ENCODE measurements at regions not wholly inside any gene's neighbourhood (a gene's known extent, or its start where the extent isn't known, plus 50 kb on each side); places are given as distances from the start of the nearest gene placed in this dataset.
A peak's percentile ranks its signal among the peaks of the same experiment; 100 is the strongest.

DNA sequence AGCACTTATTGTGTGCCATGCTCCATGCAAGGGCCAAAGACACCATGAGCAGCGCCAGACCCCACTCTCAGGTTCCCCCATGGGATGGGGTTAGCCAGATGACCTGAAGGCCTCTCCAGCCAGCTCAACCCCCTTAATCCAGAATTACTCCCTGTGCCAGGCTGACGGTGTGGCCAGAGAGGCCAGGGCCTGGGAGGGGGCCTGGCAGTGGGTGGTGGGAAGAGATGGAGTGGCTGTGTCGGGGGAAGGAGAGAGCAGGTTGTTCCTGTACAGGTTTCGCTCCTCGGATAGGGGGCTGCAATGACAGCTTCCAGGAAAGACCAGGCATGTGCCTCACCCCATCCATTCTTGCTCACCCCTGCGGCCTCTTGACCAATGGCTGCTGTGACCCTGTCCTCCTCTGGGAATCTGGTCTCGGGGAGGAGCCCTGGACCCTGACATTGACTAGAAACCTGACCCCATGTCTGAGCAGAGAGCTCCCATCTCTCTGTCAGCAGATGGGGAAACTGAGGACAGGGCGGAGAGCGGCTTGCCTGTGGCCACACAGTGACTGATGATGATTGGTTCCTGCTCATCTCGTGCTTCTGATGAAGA is 345.3 kb downstream of the MATN1 start:
- Mint-ChIP-seq H3K9me3 (no peaks in the 10 kb centered on the region), H3K4me1 (peaks cover 8% of the 10 kb centered on the region), H3K27ac (no peak overlapping the region), H3K36me3 (no peaks in the 10 kb centered on the region), H3K4me3 (no peak overlapping the region)
- no peak for DNase-seq (ENCODE audit: low spot score in 2 of 2)
- no peak for ATAC-seq

DNA sequence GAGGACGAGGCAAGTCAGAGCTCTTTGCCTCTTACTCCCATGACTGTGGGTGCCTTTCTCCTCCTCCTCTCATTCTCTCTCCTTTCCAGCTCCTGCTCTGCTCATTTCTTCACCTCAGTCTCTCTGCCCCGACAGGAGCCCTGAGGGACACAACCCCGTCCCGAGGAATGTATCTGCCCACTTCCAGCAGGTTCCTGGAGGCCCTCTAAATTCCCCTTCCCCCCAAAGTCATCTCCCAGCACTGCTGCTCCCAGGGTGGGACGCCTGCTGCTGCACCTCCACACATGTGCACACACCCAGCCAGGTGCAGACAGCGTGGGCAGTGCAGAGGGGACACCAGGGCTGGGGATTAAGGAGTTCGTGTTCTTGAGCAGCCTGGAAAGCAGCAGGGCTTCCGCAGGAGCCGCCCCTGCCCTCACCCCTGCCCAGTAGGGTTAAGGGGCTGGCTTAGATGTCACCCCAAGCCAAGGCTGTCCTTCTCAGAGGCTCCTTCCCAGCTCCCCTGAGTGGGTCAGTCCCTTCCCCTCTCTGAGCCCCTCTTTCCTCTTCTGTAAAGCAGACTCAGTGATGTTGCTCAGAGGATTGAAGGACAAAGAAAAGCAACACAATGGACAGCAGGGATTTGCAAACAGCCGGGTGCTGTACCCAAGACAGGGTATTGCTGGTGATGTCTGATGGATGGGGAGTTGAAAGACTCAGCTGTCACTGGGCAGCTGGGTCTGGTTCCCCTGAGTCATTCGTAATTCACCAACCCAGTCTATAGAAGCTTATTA is 346.0 kb downstream of the MATN1 start:
- Mint-ChIP-seq H3K36me3 (no peaks in the 10 kb centered on the region), H3K4me1 (peaks cover 8% of the 10 kb centered on the region), H3K4me3 (no peak overlapping the region), H3K9me3 (no peaks in the 10 kb centered on the region), H3K27ac (peak overlapping the region; percentile 32)
- no peak for DNase-seq (ENCODE audit: low spot score in 2 of 2)
- no peak for ATAC-seq

DNA sequence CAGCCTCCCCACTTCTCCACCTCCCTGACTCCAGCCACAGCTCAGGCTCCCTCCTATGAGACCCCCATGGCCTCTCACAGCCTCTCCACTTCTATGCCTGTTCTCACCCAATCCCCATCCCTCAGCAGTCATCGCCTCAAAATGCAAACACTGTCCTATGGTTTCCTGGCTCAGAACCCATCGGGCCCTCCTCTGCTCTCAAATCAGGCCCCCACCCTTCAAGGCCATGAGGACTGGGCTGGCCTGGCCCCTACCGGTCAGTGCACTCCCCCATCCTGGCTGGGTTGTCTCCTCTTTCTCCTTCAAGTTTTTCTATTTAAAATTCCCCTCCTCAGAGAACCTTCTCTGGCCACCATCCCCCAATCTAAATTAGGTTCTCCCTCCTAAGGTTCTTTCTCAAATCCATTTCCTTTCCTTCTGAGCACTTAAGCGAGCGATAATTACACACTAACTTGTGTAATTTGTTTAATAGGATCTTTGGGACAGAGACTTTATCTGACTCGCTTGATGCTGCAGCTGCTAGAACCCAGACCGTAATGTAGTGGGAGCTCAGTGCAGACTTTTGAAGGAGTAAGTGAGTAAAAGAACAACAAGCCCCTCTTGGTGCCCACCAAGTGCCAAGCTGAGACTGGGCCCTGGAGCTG is 347.2 kb downstream of the MATN1 start:
- Mint-ChIP-seq H3K36me3 (no peaks in the 10 kb centered on the region), H3K27ac (no peak overlapping the region), H3K4me1 (peaks cover 8% of the 10 kb centered on the region), H3K4me3 (no peak overlapping the region), H3K9me3 (no peaks in the 10 kb centered on the region)
- DNase-seq (ENCODE audit: low spot score in 2 of 2) (no peak), ATAC-seq (no peak)

DNA sequence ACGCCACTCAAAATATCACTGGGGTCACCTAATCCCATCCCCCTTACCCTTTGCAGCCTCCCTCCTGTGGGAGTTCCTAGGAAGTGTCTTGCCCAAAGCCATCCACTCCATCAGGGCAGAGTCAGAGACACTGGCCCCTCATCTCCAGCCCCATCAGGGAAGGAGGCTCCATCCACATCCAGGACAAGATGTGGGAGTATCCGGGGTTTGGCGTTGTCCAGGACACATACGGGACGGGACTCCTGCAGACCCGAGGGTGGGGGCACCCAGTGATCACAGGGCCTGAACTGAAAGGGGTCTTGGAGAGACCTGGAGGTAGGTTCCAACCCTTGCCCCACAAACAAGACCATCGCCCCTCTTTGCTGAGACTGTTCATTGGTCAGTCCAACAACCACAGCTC is 348.2 kb downstream of the MATN1 start:
- DNase-seq (ENCODE audit: low spot score in 2 of 2): no peak
- H3K36me3 Mint-ChIP-seq: no peaks in the 10 kb centered on the region
- H3K27ac Mint-ChIP-seq: no peak overlapping the region
- peaks cover 8% of the 10 kb centered on the region for H3K4me1 Mint-ChIP-seq
- no peak overlapping the region for H3K4me3 Mint-ChIP-seq
- ATAC-seq: no peak
- no peaks in the 10 kb centered on the region for H3K9me3 Mint-ChIP-seq

DNA sequence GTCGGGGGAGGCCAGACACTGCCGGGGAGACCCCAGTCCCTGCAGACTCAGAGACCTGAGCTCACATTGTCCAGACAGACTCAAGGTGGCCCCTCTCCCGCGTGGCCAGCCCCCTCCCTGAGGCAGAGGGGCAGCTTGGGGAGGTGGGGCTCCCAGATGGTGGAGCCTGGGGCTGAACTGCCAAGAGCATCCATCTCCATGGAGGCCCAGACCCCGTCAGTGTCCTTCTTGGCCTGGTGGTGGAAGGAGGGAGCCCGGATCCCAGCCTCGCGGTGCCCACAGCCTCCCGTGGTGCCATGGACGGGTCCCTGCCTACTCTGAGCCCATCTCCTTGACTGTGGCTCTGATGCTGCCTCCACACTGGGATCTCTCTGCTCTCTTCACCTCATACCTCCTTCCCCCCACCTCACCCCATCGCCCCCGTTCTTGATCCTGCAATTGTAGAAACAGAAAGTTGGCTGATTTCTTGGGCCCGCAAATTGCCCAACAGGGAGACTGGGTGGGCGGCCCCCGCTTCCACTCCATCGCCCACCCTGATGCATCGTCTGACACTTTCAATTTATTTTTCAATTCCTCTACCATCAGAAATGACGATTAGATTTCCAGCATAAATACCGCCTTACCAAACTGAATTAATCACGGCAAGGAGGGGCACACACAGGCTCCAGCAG is 348.9 kb downstream of the MATN1 start:
- H3K36me3 Mint-ChIP-seq: no peaks in the 10 kb centered on the region
- no peak for ATAC-seq
- DNase-seq (ENCODE audit: low spot score in 2 of 2): peak in 1 of 2 donors; percentile 36
- H3K9me3 Mint-ChIP-seq: no peaks in the 10 kb centered on the region
- H3K4me3 Mint-ChIP-seq: no peak overlapping the region
- H3K4me1 Mint-ChIP-seq: peaks cover 3% of the 10 kb centered on the region
- H3K27ac Mint-ChIP-seq: no peak overlapping the region

DNA sequence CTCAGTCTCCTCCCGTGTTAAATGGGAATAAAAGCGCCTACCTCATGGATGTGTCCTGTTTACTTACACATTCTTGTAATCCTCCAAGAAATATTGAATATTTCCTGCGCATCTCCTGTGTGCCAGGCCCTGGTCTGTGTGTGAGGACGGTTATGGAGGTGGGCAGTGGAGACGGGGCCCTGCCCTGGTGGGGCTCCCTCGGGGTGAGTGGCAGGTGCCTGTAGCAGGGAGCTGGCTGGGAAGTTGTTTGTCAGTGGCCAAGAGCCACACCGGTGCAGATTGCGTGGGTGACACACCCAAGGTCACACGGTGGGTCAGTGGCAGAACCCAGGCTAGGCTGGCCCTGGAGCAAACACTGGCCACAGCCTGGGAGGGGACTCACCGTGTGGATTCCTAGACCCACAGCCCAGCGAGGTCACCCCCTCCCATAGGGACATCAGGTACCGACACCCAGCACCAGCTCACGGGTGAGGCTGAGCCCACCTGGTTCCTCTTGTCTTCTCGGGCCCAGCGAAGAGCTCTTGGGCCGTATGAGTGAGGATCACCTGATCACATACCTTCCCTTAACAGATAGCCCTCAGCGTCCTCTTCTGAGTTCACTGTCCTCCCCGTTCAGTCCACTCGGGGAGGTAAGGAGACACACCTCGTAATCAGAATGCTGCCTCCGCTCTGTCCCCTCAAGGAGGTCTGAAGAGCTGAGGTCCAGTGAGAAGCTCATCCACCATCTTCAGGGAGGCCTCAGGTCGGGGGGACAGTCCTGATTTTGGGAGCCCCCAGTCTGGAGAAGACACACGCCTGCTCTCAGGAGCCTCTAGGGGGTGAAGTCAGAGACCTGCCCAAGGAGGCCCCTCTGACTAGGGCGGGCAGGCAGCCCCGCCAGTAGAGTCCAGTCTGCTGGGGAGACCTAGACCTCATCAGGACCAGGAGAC is 349.6 kb downstream of the MATN1 start:
- Mint-ChIP-seq H3K4me1 (no peaks in the 10 kb centered on the region), H3K4me3 (no peak overlapping the region), H3K27ac (no peak overlapping the region), H3K9me3 (no peaks in the 10 kb centered on the region), H3K36me3 (no peaks in the 10 kb centered on the region)
- ATAC-seq: no peak
- DNase-seq (ENCODE audit: low spot score in 2 of 2): peak in 1 of 2 donors; percentile 22

DNA sequence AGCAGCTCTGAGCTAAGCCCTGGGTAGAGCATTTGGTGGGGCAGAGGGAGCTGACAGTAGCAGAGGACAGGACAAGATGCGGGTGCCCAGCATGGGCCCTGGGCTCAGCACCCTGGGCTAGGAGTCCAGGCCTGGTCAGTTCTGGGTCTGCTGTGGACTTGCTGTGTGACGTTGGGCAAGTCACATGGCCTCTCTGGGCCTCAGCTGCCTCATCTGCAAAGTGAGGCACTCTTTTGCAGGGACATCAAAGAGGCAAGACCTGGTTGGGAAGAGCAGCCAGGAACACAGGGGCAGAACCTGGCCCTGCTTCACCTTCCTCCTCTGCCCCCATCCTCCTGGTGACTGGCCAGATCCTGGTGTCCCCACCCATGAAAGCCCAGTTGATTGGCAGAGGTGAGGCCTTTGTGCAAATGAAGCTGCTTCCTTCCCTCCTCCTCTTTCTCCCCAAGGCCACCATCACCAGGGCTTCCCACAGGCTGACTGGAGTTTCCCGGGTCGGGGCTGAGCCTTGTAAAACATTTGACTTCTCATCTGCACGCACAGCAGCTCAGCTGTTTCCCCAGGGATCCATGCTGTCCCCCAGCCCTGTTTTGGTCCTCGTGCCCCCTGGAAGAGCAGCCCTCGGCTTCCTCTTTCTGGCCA is 350.5 kb downstream of the MATN1 start:
- H3K4me3 Mint-ChIP-seq: no peak overlapping the region
- DNase-seq (ENCODE audit: low spot score in 2 of 2): peak in 1 of 2 donors; percentile 43
- no peaks in the 10 kb centered on the region for H3K36me3 Mint-ChIP-seq
- H3K4me1 Mint-ChIP-seq: no peaks in the 10 kb centered on the region
- no peaks in the 10 kb centered on the region for H3K9me3 Mint-ChIP-seq
- H3K27ac Mint-ChIP-seq: no peak overlapping the region
- ATAC-seq: no peak

DNA sequence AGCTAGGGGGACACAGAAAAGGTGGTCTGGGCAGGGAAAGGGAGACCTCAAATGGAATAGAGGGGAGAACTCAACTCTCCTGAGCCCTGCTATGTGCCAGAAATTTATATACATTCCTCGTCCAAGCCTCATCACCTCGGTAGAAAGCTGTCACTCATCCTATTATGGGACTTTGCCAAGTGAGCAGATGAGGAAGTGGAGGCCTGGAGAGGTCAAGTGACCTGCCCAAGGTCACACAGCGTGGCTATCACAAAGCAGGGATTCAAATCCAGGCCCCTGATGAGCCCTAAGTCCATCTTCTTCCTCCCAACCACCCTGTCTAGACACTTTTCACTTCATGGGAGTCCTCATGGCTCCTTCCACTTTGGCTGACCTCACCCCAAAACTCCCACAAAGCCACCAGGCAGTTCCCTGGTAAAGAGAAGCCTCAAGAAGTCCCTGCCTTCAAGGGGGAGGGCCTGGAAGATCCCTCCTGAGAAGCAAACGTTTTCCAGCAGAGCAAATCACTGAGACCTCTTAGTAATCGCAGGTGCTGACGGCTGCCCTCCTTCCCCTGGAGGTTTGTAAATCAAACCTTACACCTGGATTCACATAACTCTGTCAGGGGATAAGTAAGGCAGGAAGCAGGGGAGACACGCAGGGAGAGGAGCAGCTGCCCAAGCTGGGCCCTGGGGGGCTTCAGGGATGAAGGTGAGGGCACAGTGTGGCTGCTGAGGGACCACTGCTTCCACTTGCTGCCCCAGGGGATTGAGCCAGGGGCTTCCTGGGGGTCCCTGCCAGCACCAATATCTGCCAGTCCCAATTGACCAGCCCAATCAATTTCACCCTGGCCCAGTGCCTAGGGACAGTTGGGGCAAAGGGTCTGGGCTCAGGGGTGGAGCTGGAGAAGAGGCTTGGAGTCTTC is 351.2 kb downstream of the MATN1 start:
- no peak overlapping the region for H3K27ac Mint-ChIP-seq
- H3K4me1 Mint-ChIP-seq: no peaks in the 10 kb centered on the region
- DNase-seq (ENCODE audit: low spot score in 2 of 2): peak in 1 of 2 donors; percentile 35

DNA sequence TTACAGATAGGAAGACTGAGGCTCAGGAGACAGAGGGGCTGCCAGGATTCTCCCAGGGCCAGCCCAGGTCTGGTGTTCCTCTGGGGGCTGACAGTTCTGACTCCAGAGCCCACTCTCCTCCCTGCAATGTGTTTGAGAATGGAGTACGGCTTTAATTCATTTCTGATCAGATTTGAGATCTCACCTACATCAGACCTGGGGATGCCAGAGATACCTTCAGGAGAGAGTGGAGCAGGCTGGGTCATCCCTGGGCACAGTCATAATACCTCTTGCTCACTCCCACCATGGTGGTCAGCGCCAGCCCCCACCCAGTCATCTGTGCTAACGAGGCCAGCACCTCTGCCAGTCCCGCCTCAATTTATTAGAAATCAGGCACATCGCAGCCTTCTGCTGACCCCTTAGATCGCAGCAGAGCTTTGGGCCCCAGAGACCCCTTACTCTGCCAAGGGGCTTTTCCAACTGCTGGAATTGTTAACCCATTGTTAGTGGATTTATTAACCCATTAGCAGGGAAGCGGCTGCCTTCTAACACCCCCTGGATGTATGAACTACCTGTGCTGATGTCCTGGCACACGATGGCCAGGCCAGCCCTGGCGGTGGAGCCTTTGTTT is 352.1 kb downstream of the MATN1 start:
- Mint-ChIP-seq H3K36me3 (no peaks in the 10 kb centered on the region), H3K4me3 (no peak overlapping the region), H3K27ac (no peak overlapping the region), H3K9me3 (no peaks in the 10 kb centered on the region), H3K4me1 (no peaks in the 10 kb centered on the region)
- ATAC-seq (no peak), DNase-seq (ENCODE audit: low spot score in 2 of 2) (peak in 1 of 2 donors; percentile 22)

More for the DNA sequence above, 351.2 kb downstream of the MATN1 start:
- no peak overlapping the region for H3K4me3 Mint-ChIP-seq
- ATAC-seq: no peak
- no peaks in the 10 kb centered on the region for H3K36me3 Mint-ChIP-seq
- H3K9me3 Mint-ChIP-seq: no peaks in the 10 kb centered on the region

DNA sequence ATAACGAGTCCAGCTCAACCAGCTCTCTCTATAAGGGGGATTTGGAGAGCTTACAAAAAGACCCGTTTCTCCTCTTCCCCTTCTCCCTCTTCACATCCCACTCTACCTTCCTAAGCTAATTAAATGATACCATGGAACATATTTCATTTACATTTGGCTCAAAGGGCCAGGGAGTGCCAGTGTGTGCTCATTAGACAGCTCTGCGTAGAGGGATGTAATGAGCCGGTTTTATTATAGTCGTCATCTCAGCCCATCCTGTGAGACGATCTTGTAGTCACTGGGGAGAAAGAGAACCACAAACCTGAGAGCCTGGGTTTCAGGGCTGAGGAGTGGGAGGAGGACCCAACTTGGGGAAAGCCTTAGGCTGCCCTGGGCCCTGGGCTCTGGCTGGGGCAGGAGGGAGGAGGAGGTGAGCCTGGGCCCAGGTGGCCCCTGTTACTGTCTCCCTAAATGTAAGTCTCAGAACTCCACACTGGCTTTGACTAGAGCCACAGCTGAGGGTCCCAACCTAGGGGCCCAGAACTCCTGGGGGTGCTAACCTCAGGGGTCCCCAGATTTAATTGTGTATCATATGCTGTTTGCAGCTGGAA is 354.6 kb downstream of the MATN1 start:
- no peak for ATAC-seq
- no peaks in the 10 kb centered on the region for H3K9me3 Mint-ChIP-seq

DNA sequence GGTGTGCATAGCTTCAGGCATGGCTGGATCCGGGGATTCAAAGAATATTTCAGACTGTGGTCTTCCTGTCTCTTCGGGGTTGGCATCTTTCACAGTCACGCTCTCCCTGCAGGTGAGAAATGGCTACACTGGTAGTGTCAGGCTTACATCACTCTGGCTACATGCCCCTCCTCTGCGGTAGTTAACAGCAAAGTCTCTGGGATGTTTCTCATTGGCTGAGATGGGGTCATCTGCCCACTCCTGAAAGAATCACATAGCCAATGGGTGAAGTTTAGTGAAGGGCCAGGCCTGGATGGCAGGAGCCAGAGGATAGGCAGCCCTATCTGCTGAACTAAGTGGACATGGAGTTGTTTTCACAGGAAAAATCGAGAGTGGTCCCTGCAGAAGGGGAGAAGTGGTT is 356.5 kb downstream of the MATN1 start:
- H3K4me1 Mint-ChIP-seq: no peaks in the 10 kb centered on the region
- ATAC-seq (no peak), DNase-seq (ENCODE audit: low spot score in 2 of 2) (no peak)
- no peak overlapping the region for H3K4me3 Mint-ChIP-seq
- no peaks in the 10 kb centered on the region for H3K36me3 Mint-ChIP-seq
- no peak overlapping the region for H3K27ac Mint-ChIP-seq
- H3K9me3 Mint-ChIP-seq: no peaks in the 10 kb centered on the region

More for the DNA sequence above, 354.6 kb downstream of the MATN1 start:
- Mint-ChIP-seq H3K36me3 (no peaks in the 10 kb centered on the region), H3K4me3 (no peak overlapping the region), H3K4me1 (no peaks in the 10 kb centered on the region), H3K27ac (no peak overlapping the region)
- peak in 1 of 2 donors; percentile 35 for DNase-seq (ENCODE audit: low spot score in 2 of 2)

DNA sequence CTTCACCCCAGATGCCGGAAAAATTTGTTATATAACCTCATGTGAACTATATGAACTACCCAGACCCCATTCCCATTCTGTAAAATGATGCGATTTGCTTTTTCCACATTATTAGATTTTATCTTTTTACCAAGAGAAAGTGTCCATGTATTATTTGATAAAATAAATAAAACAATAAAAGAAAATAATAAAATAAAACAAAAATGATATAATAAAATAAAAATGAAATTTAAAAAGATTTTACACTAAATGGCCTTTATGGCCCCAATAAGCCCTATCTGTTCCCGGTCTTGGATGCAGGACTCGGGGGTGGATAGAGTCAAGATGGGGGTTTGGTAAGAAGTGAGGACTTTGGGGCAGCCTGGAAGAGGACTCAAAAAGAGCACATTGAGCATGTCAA is 357.2 kb downstream of the MATN1 start:
- no peak for DNase-seq (ENCODE audit: low spot score in 2 of 2)
- Mint-ChIP-seq H3K27ac (no peak overlapping the region), H3K4me3 (no peak overlapping the region), H3K4me1 (no peaks in the 10 kb centered on the region), H3K36me3 (no peaks in the 10 kb centered on the region), H3K9me3 (no peaks in the 10 kb centered on the region)
- no peak for ATAC-seq

DNA sequence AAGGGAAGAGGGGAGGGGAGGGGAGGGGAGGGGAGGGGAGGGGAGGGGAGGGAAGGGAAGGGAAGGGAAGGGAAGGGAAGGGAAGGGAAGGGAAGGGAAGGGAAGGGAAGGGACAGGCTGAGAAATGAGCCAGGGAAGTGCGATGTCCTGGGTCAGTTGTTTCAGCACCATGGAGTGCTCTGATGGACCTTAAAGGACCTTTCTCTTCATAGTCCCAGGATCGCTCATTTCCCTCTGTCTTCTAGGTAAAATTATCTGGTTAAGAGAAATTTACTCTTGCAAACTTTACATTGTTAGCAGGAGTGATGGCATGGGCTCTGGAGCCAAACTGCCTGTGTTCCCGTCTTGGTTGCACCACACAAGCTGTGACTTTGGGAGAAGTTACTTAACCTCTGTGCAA is 357.8 kb downstream of the MATN1 start:
- H3K4me1 Mint-ChIP-seq: no peaks in the 10 kb centered on the region
- H3K36me3 Mint-ChIP-seq: no peaks in the 10 kb centered on the region
- H3K27ac Mint-ChIP-seq: no peak overlapping the region
- ATAC-seq: no peak
- DNase-seq (ENCODE audit: low spot score in 2 of 2): no peak
- H3K4me3 Mint-ChIP-seq: no peak overlapping the region
- H3K9me3 Mint-ChIP-seq: no peaks in the 10 kb centered on the region
